GM19240 (cell line): ENCODE measurements at regions not wholly inside any gene's neighbourhood (a gene's known extent, or its start where the extent isn't known, plus 50 kb on each side); places are given as distances from the start of the nearest gene placed in this dataset.

Experiments used
- DNase-seq: peaks from one replicate; pipeline ENCODE4 v3.0.0; 2011; ENCODE audit warnings: low spot score; ENCODE audit not compliant: insufficient read length

DNA sequence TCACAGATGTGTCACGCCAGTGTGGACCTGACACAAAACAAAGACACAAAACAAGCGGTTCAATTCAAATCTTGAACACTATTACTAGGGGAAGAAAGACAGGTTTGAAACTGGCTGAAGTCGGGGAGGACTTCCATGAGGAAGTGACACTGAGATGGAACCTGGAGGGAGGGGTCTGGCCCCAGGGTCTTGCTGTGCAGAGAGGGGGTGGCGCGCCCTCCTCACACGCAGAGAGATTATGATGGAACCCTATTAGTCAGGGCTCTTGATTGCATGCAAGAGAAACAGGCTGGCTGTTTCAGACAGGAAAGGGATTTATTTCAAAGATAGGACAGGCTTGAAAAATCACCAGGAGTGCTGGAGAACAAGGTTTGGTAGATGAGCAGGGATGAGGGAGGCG lies 363.6 kb upstream of the HS6ST1 start:
- DNase-seq: no peak

DNA sequence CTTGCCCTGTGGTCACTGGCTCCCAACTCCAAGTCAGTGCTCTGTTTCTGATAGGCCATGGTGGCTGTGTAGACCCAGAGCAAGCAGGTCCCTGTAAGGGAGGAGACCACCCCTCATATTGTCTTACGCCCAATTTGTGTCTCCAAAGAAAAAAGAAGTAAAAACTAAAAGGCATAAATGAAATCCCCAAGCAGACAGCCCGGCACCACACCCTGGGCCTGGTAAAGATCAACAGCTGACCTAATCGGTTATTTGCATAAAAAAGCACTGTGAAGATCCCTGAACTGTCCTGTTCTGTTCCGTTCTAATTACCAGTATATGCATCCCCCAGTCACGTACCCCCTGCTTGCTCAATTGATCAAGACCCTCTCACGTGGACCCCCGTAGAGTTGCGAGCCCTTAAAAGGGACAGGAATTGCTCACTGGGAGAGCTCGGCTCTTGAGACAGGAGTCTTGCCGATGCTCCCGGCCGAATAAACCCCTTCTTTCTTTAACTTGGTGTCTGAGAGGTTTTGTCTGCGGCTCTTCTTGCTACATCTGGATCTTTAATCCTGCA lies 364.1 kb upstream of the HS6ST1 start:
- no peak for DNase-seq

DNA sequence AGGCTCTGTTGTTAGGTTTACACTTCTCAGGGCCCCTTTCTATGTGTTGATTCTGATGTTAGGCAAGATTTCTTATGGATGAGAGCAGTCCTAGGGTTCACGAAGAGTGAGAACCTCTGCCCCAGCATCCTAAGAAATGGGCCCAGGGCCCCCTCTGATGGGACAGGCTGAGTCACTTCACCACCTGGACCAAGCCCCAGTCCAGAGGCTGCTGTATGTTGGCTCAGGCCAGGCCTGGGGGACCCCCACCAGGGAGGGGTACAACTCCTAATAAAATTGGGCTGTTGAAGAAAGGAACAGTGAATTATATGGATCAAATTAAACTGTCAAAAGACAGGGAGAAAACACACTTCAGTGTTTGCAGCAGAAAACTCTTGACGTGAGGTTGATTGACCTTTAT lies 365.9 kb upstream of the HS6ST1 start:
- DNase-seq: no peak

DNA sequence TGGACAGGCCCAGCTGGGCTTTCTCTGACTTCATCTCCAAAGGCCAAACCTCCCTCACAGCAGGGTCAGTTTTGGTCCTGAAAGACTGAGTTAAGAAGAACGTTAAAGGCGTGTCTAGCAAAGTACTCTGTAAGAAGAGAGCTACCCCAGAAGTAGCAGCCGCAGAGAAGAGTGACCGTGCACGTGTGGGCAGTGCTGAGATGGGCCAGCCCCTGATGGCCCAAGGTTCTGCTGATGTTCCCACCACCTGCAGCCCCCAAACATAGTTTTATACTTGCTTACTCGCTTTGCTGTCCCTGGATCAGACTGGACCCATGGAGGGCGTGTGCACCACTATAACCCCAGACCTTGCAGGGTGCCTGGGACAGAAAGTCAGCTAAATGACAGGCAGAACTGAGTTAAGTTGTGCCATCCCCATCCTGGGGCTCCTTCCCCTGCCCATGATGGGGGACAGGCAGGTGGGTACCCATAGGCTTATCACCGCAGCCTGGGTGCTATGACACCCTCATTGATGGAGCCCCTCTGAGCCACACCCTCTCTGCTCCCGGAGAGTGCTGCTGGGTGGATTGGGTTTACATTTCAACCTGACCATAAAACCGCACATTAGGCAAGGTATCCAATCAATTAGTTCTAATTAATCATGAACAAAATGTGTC lies 367.3 kb upstream of the HS6ST1 start:
- DNase-seq: no peak

DNA sequence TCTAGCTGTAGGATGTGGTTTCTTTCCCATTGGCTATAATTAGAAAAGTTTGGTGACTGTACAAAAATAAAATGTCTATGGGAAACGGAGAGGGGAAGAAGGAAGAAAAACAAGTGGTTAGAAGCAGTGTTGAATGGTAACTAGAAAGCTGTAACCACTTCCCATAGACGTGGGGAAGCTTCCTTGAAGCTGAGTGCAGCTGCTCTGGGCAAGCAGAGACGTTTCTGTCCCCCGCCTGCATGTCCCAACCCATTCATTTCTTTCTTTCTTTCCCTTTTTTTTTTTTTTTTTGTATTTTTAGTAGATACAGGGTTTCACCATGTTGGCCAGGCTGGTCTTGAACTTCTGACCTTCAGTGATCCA lies 367.8 kb upstream of the HS6ST1 start:
- no peak for DNase-seq

DNA sequence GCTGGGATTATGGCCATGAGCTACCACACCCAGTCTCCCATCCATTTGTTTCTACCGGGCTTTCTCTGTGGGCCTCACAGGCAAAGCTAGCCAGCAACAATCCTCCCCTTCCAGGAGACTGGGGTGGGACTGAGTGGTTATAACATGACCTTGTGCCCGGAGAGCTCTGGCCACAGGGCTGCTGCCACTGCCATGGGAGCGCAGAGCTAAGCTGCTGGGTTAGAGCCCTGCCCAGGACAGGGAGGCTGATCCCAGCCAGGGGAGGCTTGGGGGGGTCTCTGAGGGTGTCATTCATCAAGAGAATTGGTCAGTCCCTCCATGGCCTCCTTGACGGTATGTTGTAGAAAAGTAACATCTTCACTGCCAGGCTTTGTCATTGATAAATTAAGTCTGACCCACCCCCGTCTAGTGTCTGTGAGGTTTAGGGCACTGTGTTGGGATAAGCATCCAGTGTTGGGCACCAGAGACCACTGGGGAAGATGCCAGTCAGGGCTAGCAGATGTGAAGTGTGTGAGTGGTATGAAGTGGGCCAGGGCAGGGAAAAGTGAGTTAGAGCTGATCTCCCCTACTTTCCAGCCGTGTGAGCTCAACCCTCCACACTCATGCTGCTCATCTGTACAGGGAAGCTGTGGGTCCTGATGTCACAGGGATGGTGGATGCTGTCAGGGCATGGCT lies 368.4 kb upstream of the HS6ST1 start:
- no peak for DNase-seq

DNA sequence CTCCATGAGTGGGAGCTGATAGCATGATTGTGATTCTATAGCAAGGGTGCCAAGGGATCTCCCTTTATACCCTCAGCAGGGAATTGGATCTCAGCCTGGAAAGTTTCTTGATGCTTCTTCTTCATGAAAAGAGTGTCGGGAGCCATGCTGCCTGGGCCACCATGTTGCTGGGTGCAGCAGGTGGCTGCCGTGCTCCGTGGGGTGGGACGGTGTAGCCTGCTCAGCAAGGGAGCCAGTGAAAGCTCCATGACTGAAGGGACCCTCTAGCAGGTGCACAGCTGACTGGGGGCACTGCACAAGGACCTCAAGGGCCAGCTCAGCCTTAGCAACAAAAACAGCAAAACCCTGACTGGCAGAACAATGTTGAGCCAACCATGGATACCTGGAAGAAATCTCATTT lies 368.9 kb upstream of the HS6ST1 start:
- DNase-seq: no peak

DNA sequence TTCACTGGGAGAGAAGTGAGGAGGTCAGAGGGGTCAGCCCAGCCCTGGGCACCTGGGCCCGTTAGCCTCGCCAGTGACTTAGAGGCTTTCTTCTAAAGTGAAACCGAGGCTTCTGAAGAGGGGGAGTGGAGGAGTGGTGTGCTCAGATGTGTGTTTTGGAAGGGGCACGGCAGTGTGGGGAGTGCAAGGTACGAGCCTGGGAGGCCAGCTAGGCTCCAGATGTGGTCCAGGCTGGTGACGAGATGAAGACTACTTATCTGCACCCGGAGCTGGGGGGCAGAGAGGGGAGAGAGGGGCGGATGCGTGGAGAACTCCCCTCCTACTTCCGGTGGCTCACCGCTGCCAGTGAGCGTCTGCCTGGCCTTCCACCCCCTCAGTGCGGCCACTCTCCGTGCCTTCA lies 371.3 kb upstream of the HS6ST1 start:
- no peak for DNase-seq

DNA sequence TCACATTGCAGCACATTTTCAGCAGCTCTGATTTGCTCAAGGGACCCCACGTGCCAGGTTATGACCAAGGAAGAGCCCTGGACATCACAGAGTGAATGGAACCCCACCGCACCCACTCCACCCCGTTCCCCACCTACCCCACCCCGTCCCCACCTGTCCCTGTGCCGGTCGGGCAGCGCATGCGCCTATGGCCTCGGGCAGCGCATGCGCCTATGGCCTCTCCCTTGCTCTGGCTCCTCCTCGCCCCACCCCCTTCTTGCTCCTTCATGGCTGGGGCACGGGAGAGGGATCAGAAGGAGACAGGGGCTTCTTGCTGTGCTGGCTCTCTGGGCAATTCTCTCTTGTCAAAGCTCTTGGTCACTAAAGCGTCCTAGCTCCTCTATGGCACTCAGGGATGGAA lies 371.8 kb upstream of the HS6ST1 start:
- no peak for DNase-seq

DNA sequence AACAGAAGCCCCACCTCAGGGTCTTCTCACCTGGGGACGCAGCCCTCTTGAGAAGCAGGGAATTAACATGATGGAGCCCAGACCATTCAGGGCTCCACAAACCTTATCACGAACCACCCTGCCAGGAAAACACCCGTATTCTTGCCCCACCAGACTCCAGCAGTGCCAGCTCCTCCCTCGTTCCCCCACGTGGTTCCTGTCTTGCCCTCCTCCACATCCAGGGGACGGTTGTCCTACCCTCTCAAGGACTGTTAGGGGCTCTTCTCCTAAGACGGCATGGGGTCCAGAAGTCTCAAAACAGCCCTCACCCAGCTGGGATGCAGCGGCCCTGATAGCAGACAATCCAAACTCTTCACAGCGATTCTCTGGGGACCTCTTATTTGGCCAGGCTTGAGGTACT lies 372.2 kb upstream of the HS6ST1 start:
- no peak for DNase-seq

DNA sequence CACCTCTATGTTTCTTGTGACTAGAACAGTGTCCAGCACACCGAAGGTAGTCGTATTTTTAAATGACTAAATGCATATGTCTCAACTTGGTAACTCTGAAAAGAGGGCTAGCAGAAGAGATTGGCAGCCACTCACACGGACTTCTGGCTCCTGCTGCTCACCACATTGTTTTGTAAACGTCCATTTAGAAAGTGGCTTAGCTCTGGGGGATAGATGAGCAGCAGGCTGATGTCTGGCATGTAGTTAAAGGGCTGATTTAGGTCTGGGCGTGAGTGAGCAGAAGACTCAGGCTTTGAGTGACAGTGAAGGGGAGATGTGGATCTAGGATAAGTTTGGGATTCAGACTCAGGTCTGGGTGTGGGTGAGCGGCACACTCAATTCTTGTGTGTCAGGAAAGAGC lies 372.9 kb upstream of the HS6ST1 start:
- DNase-seq: no peak

DNA sequence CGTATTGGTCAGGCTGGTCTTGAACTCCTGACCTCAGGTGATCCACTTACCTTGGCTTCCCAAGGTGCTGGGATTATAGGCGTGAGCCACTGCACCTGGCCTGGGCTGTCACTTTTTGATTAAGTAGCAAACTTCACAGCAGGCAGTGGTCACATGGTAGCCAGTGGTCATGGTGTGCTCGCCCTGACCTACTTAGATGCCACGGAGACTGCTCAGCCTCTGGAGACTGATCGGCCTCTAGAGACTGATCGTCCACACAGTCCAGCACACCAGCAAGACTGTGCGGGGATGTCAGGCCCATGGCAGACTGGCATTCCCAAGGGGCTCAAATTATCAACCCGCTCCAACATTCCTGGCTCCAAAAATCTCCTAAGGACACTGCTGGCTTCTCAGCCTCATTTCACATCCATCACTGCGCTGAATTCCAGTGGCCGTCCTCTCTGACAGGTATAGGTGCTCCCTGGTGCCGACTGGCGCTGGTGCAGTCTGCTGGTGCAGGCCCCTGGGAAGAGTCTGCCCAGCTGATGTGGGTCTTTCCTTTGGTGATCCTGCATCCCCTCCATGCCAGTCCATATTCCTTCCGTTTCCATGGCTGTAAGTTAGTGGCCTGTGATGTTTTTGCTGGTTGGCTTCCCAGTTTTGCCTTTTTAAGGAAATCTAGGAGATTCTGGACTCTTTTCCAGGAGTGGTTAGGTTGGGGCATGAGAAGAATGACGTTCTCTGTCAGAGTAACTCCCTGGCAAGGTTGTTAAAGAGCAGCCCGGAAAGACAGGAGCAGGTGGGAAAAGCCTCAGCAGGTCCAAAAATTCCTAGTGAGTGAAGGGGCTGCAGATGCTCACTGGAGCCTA lies 374.5 kb upstream of the HS6ST1 start:
- DNase-seq: no peak

DNA sequence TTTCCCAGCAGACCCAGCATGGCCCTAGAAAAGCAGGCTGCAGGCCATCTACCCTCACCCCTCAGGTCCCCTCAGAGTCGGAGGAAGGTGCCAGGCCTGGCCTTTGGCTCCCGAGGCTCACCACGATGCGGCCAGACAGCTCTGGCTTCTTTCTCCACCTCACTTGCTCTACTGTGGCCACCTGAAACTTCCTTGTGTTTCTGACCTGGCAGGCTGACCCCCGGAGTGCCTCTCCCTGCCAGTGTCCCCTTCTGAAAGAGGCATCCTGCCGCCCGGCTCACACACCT lies 375.0 kb upstream of the HS6ST1 start:
- DNase-seq: no peak

DNA sequence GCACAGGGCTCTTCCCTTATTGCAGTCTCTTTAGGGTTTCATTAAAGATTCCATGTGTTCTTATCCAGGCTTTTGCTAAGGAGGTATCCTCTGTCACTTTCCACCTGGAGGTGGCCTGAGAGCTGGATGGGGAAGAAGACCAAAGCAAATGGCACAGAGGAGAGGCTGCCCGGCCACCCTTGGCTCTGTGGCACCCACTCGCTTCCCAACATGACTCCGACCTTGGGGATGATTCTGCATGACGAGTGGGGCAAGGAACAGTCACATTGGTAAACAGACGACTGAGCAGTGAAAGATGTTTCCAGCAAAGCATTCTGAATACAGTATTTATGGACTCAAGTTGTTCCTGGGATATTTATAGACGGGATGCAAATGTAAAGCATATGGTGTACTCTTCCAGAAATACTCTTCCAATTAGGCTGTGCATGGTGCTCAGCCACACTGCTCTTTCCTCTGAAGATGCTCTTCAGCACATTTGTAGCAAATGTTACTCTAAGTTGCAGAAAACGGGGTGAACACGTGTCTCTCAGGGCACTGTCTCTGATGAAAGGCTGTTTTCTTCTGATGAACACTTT lies 377.1 kb upstream of the HS6ST1 start:
- no peak for DNase-seq

DNA sequence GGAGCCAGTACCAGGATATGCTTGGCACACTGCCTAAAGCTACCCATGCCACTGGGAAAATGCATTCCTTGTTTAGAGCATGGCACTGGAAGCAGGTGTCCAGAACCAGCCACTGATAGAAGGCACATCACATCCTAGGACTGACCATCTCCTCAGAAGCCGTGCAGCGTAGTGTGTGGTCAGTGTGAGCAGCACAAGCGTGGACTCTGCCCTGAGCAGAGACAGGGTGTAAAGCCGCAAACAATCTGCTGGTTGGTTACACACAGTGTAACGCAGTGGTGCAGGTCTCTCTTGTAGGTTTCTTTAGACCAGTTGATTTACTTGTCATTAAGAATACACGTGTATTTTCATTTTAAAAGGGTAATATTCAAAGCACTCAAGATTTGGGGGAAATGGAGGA lies 377.8 kb upstream of the HS6ST1 start:
- no peak for DNase-seq

DNA sequence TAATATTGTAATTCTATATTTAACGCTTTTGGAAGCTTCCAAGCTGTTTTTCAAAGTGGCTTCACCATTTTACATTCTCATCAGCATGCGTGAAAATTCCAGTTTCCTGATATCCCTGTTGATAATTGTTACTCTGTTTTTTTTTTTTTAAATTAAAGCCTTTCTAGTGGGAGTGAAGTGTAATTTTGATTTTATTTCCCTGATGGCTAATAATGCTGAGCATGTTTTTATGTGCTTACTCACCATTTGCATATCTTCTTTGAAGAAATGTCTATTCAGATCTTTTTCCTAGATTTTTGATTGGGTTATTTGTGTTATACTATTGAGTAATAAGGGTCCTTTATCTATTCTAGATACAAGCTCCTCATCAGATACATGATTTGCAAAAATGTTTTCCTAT lies 382.8 kb upstream of the HS6ST1 start:
- DNase-seq: no peak

DNA sequence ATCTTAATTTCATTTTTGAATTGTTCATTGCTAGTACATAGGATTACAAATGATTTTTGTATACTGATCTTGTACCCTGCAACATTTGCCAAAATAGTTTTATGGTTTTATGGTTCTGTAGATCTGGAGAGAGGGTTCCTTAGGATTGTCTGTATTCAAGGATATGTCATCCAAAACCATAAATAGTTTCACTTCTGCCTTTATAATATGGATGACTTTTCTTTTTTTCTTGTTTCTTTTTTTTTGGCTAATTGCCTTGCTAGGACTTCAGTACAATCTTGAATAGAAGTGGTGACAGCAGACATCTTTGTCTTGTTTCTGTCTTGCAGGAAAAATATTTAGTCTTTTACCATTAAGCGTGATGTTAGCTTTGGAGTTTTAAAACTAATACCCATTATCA lies 383.9 kb upstream of the HS6ST1 start:
- no peak for DNase-seq

DNA sequence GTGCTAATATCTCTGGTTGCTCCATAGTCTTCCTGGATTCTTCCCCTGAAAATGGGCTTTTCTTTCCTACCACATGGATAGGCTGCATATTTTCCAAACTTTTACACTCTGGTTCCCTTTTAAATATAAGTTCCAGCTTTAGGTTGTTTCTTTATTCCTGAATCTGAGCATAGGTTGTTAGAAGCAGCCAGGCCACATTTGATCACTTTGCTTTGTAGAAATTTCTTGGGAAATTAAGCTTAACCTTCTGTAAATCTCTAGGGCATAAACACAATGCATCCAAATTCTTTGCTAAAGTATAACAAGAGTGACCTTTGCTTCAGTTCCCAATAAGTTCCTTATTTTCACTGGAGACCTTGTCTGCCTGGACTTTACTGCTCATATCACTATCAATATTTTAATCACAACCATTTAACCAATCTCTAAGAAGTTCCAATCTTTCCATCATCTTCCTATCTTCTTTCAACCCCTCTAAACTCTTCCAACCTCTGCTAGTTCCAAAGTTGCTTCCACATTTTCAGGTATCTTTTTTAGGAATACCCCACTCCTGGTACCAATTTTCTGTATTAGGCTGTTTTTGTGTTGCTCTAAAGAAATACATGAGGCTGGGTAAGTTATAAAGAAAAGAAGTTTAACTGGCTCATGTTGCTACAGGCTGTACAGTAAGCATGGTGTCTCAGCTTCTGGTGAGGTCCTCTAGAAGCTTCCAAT lies 389.6 kb upstream of the HS6ST1 start:
- no peak for DNase-seq

DNA sequence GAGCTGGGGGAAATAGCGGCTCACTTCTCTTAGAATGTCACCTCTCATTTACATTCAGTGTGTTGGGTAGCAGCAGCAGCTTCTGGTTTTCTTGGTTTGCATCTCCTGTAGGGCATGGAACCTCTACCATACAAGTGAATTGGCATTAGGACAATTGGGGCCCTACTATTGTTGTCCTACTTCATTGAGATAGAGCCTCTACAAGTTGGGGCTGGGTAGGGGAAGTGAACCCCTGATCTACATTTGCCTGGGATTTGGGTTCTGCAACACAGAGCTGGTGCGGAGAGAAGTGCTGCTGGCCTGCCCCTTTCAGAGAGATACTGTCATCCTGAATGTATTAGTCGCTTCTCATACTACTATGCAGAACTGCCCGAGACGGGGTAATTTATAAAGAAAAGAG lies 391.6 kb upstream of the HS6ST1 start:
- DNase-seq: no peak

DNA sequence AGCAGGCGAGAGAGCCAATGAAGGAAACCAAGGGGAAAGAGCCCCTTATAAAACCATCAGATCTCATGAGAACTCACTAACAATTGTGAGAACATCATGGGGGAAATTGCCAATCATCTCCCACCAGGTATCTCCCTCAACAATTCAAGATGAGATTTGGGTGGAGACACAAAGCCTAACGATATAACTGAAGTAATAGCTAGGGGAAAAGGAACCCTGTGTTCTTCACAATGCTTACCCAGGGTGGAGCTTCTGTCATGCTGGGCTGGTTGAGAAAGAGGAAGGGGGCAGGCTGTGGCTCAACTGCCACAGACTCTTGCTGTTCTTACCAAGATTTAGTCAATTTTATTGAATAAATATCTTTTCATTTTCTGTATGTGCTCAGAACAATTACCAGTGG lies 392.1 kb upstream of the HS6ST1 start:
- DNase-seq: no peak

DNA sequence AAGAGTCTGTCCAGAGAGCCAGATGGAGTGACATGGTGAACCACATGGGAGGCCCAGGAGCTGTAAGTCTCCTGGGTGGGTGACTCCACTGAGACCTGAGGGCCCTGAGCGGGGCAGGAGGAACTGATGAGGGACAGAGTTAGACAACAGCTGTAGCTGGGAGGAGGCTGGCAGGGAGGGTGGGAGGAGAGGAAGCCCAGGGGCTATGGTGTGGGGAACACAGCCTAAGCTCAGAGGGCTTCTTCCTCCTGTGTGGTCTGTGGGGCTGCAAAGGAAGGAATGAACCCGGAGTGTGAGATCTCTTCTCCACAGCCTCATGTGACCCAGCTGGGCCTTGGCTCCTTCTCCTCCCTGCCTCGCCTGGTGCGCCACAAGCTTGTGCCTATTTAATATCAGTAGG lies 395.6 kb upstream of the HS6ST1 start:
- DNase-seq: no peak

DNA sequence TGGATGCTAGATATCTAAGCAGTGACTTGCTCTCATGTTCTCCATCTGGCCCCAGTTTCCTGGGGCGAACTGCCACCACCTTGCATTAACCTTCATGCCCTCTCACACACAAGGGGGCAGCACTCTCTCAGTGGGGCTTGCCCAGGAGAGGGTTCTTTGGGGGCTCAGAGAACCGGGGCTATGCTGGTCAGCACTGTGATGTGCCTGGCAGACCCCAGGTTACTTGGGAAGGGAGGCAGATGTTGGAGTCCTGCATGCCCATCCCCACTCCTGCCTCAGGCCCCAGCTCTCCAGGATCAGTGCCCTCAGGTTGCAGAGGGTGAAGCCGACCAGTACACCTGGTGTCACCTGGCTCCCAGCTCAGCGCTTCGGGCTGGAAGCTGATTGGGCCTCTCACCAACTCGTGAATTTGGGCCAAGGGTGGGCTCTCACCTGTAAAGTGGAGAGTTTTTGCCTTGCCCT lies 396.2 kb upstream of the HS6ST1 start:
- DNase-seq: no peak
